Loucy (cell line): ENCODE measurements at regions not wholly inside any gene's neighbourhood (a gene's known extent, or its start where the extent isn't known, plus 50 kb on each side); places are given as distances from the start of the nearest gene placed in this dataset.

Source experiments
- H2AFZ ChIP-seq: fragments of 200-600 bp; sonication (generic); 2 replicates; pipeline ENCODE4 v1.6.0; 2016; ENCODE audit warnings: antibody characterized with exemption, mild to moderate bottlenecking, low read length, moderate library complexity
- H3F3A ChIP-seq: fragments of 200-600 bp; 2 replicates; pipeline ENCODE4 v1.6.0; 2016; ENCODE audit warnings: antibody characterized with exemption, low read depth, mild to moderate bottlenecking
- H3K27me3 ChIP-seq: fragments of 200-600 bp; sonication (generic); 2 replicates; pipeline ENCODE4 v1.6.1; 2014; ENCODE audit warnings: low read length, mild to moderate bottlenecking; ENCODE audit not compliant: insufficient read depth, poor library complexity, severe bottlenecking
- H3K36me3 ChIP-seq: fragments of 200-600 bp; sonication (generic); 2 replicates; pipeline ENCODE4 v1.6.1; 2016; ENCODE audit warnings: low read length; ENCODE audit not compliant: insufficient read depth
- H3K4me1 ChIP-seq: fragments of 200-600 bp; sonication (generic); 2 replicates; pipeline ENCODE4 v1.5.1; 2014; ENCODE audit warnings: low read length, mild to moderate bottlenecking; ENCODE audit not compliant: insufficient read depth, poor library complexity, severe bottlenecking
- H3K4me2 ChIP-seq: fragments of 200-600 bp; sonication (generic); 2 replicates; pipeline ENCODE4 v1.6.0; 2014; ENCODE audit warnings: antibody characterized with exemption, low read length, low read depth, mild to moderate bottlenecking; ENCODE audit not compliant: poor library complexity, severe bottlenecking
- H3K4me3 ChIP-seq: fragments of 200-600 bp; sonication (generic); 2 replicates; pipeline ENCODE4 v1.5.1; 2014; ENCODE audit warnings: low read length, mild to moderate bottlenecking, mixed read lengths; ENCODE audit not compliant: poor library complexity, severe bottlenecking
- H3K79me2 ChIP-seq: fragments of 200-600 bp; sonication (generic); 2 replicates; pipeline ENCODE4 v1.6.1; 2014; ENCODE audit warnings: low read length; ENCODE audit not compliant: insufficient read depth
- H3K9ac ChIP-seq: fragments of 200-600 bp; sonication (generic); 2 replicates; pipeline ENCODE4 v1.6.0; 2014; ENCODE audit warnings: mild to moderate bottlenecking, low read depth, low read length, moderate library complexity; ENCODE audit not compliant: poor library complexity, severe bottlenecking
- H3K9me2 ChIP-seq: fragments of 200-600 bp; sonication (generic); replicated peaks from 2 replicates; pipeline ENCODE4 v1.6.1; 2016; ENCODE audit warnings: low read depth, low read length, mixed read lengths
- H3K9me3 ChIP-seq: fragments of 200-600 bp; sonication (generic); 2 replicates; pipeline ENCODE4 v1.6.1; 2014; ENCODE audit warnings: mild to moderate bottlenecking, antibody characterized with exemption, low read length, low read depth; ENCODE audit not compliant: insufficient read depth
- H4K20me1 ChIP-seq: fragments of 200-600 bp; sonication (generic); 2 replicates; pipeline ENCODE4 v1.6.0; 2014; ENCODE audit warnings: antibody characterized with exemption, low read length, mild to moderate bottlenecking; ENCODE audit not compliant: insufficient read depth, poor library complexity, severe bottlenecking
- EZH2phosphoT487 ChIP-seq: fragments of 200-600 bp; IDR thresholded peaks from 2 replicates; pipeline ENCODE4 v1.6.1; 2018; ENCODE audit warnings: antibody characterized with exemption, mild to moderate bottlenecking, moderate library complexity, borderline replicate concordance
- TF ChIP-seq, protein P1 (sequence below): fragments of 200-600 bp; sonication (generic); conservative IDR thresholded peaks from 2 replicates; pipeline ENCODE4 v1.5.1; 2014; ENCODE audit warnings: mild to moderate bottlenecking, antibody characterized with exemption, low read length

DNA sequence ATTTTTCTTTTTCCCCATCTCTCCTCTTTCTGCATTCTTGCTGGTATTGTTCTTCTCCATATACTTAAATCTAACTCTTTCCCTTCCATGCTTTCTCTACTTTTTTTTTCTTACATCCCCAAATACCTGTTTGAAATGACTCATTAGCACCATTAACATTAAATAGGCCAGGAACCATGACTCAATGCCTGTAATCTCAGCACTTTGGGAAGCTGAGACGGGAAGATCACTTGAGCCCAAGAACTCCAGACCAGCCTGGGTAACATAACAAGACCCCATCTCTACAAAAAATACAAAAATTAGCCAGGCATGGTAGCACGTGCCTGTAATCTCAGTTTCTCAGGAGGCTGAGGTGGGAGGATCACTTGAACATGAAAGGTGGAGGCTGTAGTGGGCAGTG is 1026.8 kb downstream of the GATA3 start:
- TF ChIP-seq, protein P1, sequence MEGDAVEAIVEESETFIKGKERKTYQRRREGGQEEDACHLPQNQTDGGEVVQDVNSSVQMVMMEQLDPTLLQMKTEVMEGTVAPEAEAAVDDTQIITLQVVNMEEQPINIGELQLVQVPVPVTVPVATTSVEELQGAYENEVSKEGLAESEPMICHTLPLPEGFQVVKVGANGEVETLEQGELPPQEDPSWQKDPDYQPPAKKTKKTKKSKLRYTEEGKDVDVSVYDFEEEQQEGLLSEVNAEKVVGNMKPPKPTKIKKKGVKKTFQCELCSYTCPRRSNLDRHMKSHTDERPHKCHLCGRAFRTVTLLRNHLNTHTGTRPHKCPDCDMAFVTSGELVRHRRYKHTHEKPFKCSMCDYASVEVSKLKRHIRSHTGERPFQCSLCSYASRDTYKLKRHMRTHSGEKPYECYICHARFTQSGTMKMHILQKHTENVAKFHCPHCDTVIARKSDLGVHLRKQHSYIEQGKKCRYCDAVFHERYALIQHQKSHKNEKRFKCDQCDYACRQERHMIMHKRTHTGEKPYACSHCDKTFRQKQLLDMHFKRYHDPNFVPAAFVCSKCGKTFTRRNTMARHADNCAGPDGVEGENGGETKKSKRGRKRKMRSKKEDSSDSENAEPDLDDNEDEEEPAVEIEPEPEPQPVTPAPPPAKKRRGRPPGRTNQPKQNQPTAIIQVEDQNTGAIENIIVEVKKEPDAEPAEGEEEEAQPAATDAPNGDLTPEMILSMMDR = no peak
- TF ChIP-seq EZH2phosphoT487 = no peak
- no peaks in the 10 kb centered on the region for H3K27me3 ChIP-seq
- H3K9me3 ChIP-seq = no peaks in the 10 kb centered on the region
- no peak overlapping the region for H3K4me2 ChIP-seq
- no peaks in the 10 kb centered on the region for H3F3A ChIP-seq
- H3K9ac ChIP-seq = no peak overlapping the region
- H3K4me3 ChIP-seq = no peak overlapping the region
- no peaks in the 10 kb centered on the region for H3K4me1 ChIP-seq
- H3K79me2 ChIP-seq = no peaks in the 10 kb centered on the region
- H3K9me2 ChIP-seq = no peaks in the 10 kb centered on the region
- H3K36me3 ChIP-seq = no peaks in the 10 kb centered on the region
- H4K20me1 ChIP-seq = no peaks in the 10 kb centered on the region
- no peak overlapping the region for H2AFZ ChIP-seq

DNA sequence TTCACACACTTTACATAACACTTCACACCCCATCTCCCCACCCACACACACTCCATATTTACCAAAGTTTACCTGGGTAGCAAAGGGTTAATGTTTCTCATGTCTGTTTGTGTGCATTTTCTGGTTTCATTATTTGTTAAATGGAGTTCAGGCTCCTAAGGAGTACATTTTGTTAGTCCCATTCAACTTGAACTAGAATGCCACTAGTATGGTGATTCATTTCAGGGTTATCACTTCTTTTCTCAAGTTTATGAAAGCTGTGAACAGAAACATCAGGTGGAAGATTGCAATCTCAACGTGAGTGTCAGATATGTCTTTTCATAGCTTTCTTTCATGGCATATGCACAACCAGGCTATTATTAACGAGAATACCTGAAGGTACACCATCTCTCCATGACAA is 1027.5 kb downstream of the GATA3 start:
- Histone ChIP-seq H4K20me1 (no peaks in the 10 kb centered on the region), H3K9me3 (no peaks in the 10 kb centered on the region), H3K36me3 (no peaks in the 10 kb centered on the region), H3K4me2 (no peak overlapping the region), H3K9me2 (no peaks in the 10 kb centered on the region), H3K4me3 (no peak overlapping the region), H3K4me1 (no peaks in the 10 kb centered on the region), H2AFZ (no peak overlapping the region), H3K27me3 (no peaks in the 10 kb centered on the region), H3K79me2 (no peaks in the 10 kb centered on the region), H3K9ac (no peak overlapping the region), H3F3A (no peaks in the 10 kb centered on the region)
- TF ChIP-seq, protein P1 = no peak
- no peak for TF ChIP-seq EZH2phosphoT487

DNA sequence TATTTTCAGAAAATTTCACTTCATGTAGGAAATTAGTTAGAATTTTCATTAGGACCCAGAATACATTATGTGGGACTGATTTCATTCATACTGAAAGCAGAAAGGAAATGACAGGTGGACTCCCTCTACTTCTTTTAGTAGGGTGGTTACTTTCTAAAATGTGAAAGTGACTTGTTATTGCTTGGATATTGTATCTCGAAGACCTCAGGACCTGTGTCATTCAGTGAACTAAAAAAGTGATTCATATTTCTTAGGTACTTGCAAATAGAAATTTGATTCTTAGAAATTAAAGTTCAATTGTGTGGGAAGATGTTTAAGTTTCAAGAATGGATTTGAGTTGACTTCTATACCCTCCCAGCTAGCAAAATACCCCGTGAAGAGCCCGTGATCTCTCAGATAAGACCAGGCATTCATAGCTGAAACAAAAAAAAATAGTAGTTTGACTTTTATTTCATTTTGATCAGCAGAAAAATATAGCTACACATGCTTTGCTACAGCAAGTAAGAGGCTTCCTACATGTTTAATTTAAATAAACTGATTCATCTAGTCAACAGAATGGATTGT is 1037.1 kb downstream of the GATA3 start:
- Histone ChIP-seq H3F3A (no peaks in the 10 kb centered on the region), H3K27me3 (no peaks in the 10 kb centered on the region), H3K79me2 (no peaks in the 10 kb centered on the region), H3K9me3 (no peaks in the 10 kb centered on the region), H3K4me3 (no peak overlapping the region), H3K4me2 (no peak overlapping the region), H3K9ac (no peak overlapping the region), H3K9me2 (no peaks in the 10 kb centered on the region), H3K4me1 (no peaks in the 10 kb centered on the region), H3K36me3 (no peaks in the 10 kb centered on the region), H2AFZ (no peak overlapping the region), H4K20me1 (no peaks in the 10 kb centered on the region)
- TF ChIP-seq, protein P1 = no peak
- TF ChIP-seq EZH2phosphoT487 = no peak
